Urinary bladder (tissue), 3 donors: ENCODE measurements at regions not wholly inside any gene's neighbourhood (a gene's known extent, or its start where the extent isn't known, plus 50 kb on each side); places are given as distances from the start of the nearest gene placed in this dataset.

Source experiments
- DNase-seq: peaks from one replicate; pipeline ENCODE4 v3.0.0-alpha.2; 2015; ENCODE audit errors: extremely low spot score
- H3K27ac ChIP-seq: one replicate; pipeline ENCODE4 v1.5.1; 2013; ENCODE audit warnings: low read depth, mild to moderate bottlenecking, moderate library complexity
- H3K36me3 ChIP-seq: one replicate; pipeline ENCODE4 v1.6.1; 2013; ENCODE audit warnings: mild to moderate bottlenecking, moderate library complexity; ENCODE audit not compliant: insufficient read depth
- H3K4me1 ChIP-seq: one replicate; pipeline ENCODE4 v1.6.1; 2013; ENCODE audit warnings: mild to moderate bottlenecking, moderate library complexity; ENCODE audit not compliant: insufficient read depth
- H3K4me3 ChIP-seq: one replicate; pipeline ENCODE4 v1.5.1; 2013; ENCODE audit warnings: low read depth, low read length
- WGBS: extraction: QIAGEN DNeasy Blood & Tissue Kit; methylation state at CpG from one replicate; pipeline ENCODE4 v1.1.7; 2013; 5-methylcytosine and 5-hydroxymethylcytosine counted together
- donor health status: healthy with polysubstance abuse.
- donor health status: healthy.

- Histone ChIP-seq H3K4me1 (no peaks in the 10 kb centered on the region), H3K36me3 (no peaks in the 10 kb centered on the region), H3K27ac (no peak overlapping the region), H3K4me3 (no peak overlapping the region)
- WGBS = 64% methylated on average over 4 of the region's 4 CpGs
- no peak for DNase-seq
These were observed 356.0 kb downstream of the ADAM29 start for GRCh38 chr4:175273995-175274753.

DNA sequence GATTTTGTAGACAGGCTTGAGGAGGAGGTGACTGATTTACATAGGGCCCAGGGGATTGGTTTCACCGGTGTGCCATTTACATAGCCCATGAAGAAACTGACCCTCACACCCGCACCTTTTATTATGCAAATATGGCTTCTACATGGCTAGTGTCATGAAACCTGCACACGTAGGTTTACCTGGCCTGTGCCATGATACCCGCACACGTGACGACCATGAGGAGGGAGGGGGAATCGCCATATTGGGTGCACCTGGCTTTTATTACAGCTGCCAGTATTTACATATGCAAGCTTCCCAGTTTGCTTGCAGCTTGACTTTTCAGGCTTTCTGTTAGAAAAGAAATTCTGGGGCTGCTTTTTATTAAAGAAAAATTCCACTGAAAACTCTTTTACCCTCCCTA is 359.7 kb downstream of the ADAM29 start:
- Histone ChIP-seq H3K4me3 (no peak overlapping the region), H3K27ac (no peak overlapping the region), H3K4me1 (no peaks in the 10 kb centered on the region), H3K36me3 (no peaks in the 10 kb centered on the region)
- WGBS = 70% methylated on average over 7 of the region's 7 CpGs
- DNase-seq = no peak

- no peak overlapping the region for H3K4me3 ChIP-seq
- DNase-seq = no peak
- no peak overlapping the region for H3K27ac ChIP-seq
- 82% methylated on average over 2 of the region's 2 CpGs for WGBS
- H3K4me1 ChIP-seq = no peaks in the 10 kb centered on the region
- no peaks in the 10 kb centered on the region for H3K36me3 ChIP-seq
These were observed 362.0 kb downstream of the ADAM29 start for GRCh38 chr4:175280153-175280552.

DNA sequence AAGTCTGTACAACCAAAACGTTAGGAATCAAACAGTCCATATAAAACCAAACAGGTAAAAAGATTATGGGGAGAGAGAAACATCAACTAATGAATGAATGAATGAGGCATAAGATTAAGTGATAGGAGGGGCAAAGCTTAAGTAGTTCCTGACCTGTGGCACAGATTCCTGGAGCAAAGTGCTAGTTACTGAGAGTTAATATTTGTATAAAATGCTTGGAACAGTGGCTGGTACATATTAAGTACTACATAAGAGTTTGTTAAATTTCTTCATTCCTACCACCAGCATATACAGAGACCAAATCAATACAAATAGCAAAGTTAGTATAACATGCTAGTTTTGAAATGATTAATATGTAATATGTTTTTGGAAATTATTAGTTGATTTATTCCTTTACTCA is 363.7 kb downstream of the ADAM29 start:
- no peaks in the 10 kb centered on the region for H3K4me1 ChIP-seq
- H3K27ac ChIP-seq = no peak overlapping the region
- 45% methylated on average over 1 of the region's 1 CpG for WGBS
- DNase-seq = no peak
- no peak overlapping the region for H3K4me3 ChIP-seq
- no peaks in the 10 kb centered on the region for H3K36me3 ChIP-seq

- WGBS = 94% methylated on average over 9 of the region's 9 CpGs
- Histone ChIP-seq H3K4me1 (no peaks in the 10 kb centered on the region), H3K36me3 (no peaks in the 10 kb centered on the region), H3K4me3 (no peak overlapping the region), H3K27ac (no peak overlapping the region)
- no peak for DNase-seq
These were observed 364.2 kb downstream of the ADAM29 start for GRCh38 chr4:175282407-175282806.

DNA sequence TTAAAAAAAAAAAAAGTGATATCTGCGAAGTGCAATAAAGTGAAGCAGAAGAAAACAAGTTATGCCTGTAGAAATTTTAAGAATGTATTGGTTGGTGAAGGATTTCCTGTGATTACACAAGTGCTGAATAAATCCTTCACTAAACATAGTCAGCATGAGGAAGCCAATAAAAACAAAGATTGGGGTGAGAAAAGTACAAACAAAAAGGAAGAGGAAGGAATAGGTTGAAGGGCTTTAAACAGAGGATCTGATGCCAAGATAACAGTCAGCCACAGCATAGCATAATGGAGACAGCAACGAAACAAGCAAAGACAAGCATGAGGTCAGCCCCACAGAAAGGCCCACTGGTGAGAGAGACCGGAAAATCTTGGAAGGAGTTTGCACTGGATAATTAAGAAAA is 372.2 kb downstream of the ADAM29 start:
- no peak overlapping the region for H3K27ac ChIP-seq
- no peak overlapping the region for H3K4me3 ChIP-seq
- DNase-seq = no peak
- no peaks in the 10 kb centered on the region for H3K36me3 ChIP-seq
- no peaks in the 10 kb centered on the region for H3K4me1 ChIP-seq
- 54% methylated on average over 3 of the region's 3 CpGs for WGBS

- Histone ChIP-seq H3K4me3 (no peak overlapping the region), H3K4me1 (no peaks in the 10 kb centered on the region), H3K27ac (no peak overlapping the region), H3K36me3 (no peaks in the 10 kb centered on the region)
- 71% methylated on average over 2 of the region's 2 CpGs for WGBS
- no peak for DNase-seq
These were observed 379.9 kb downstream of the ADAM29 start for GRCh38 chr4:175297965-175298565.

GRCh38 chr4:175306436-175306835 is 388.3 kb downstream of the ADAM29 start:
- no peak overlapping the region for H3K27ac ChIP-seq
- no peaks in the 10 kb centered on the region for H3K4me1 ChIP-seq
- no peak overlapping the region for H3K4me3 ChIP-seq
- H3K36me3 ChIP-seq = no peaks in the 10 kb centered on the region
- no peak for DNase-seq

DNA sequence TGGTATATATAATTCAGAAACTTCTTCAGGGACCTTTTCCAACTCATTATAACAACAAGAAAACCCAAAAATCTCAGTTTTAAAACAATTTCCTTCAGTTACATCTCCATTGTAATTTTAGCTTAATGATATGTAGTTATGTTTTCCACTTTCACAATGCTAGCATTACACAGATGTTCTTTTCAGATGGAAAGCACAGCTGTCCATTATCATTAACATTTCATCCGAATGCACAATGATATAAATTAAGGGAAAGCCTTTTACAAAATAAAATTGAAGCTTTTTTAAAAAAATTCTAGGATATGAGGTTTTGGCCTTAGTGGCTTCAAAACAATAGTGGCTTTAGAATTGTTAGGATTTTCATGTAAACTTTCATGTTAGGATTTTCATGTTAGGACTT is 389.2 kb downstream of the ADAM29 start:
- no peaks in the 10 kb centered on the region for H3K36me3 ChIP-seq
- no peak for DNase-seq
- no peak overlapping the region for H3K4me3 ChIP-seq
- WGBS = 69% methylated on average over 1 of the region's 1 CpG
- no peaks in the 10 kb centered on the region for H3K4me1 ChIP-seq
- no peak overlapping the region for H3K27ac ChIP-seq

DNA sequence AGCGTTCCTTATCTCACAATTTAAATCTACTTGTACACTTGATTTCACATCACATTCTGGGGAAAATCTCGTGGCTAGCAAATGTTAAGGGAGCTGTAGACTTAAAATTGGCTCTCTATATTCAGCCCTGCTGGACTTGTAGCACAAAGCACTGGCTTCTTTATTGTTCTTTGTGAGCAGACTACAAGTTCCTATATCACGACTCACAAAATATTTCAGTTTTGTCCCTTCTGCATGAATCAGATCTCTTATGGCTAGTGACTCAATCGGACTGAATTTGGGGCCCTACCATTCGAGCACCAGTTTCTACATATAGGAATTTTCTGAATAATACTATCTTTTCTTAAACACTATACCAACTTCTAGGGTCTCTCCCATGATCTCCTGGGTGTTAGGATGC is 390.1 kb downstream of the ADAM29 start:
- DNase-seq = no peak
- Histone ChIP-seq H3K36me3 (no peaks in the 10 kb centered on the region), H3K4me1 (no peaks in the 10 kb centered on the region), H3K4me3 (no peak overlapping the region), H3K27ac (no peak overlapping the region)
- 71% methylated on average over 5 of the region's 5 CpGs for WGBS

DNA sequence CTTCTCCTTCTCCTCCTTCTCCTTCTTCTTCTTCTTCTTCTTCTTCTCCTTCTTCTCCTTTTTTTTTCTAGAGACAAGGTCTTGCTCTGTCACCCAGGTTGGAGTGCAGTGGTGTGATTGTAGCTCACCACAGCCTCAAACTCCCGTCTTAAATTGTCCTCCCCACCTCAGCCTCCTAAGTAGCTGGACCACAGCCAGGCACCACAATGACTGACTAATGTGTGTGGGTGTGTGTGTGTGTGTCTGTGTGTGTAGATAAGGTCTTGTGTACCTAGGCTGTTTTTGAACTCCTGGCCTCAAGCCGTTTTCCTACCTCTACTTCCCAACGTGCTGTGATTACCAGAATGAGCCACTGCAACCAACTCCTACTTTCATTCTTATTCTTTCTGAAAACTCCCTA is 390.9 kb downstream of the ADAM29 start:
- no peak for DNase-seq
- WGBS = 84% methylated on average over 3 of the region's 3 CpGs
- no peaks in the 10 kb centered on the region for H3K36me3 ChIP-seq
- H3K4me3 ChIP-seq = no peak overlapping the region
- H3K4me1 ChIP-seq = no peaks in the 10 kb centered on the region
- no peak overlapping the region for H3K27ac ChIP-seq

GRCh38 chr4:175325230-175325629 is 407.1 kb downstream of the ADAM29 start:
- DNase-seq = no peak

GRCh38 chr4:175326796-175327195 is 408.6 kb downstream of the ADAM29 start:
- Histone ChIP-seq H3K4me1 (no peaks in the 10 kb centered on the region), H3K36me3 (no peaks in the 10 kb centered on the region), H3K27ac (no peak overlapping the region), H3K4me3 (no peak overlapping the region)
- 57% methylated on average over 3 of the region's 3 CpGs for WGBS
- DNase-seq = no peak

More at GRCh38 chr4:175325230-175325629, 407.1 kb downstream of the ADAM29 start:
- Histone ChIP-seq H3K36me3 (no peaks in the 10 kb centered on the region), H3K27ac (no peak overlapping the region), H3K4me3 (no peak overlapping the region), H3K4me1 (no peaks in the 10 kb centered on the region)
- 69% methylated on average over 5 of the region's 5 CpGs for WGBS

DNA sequence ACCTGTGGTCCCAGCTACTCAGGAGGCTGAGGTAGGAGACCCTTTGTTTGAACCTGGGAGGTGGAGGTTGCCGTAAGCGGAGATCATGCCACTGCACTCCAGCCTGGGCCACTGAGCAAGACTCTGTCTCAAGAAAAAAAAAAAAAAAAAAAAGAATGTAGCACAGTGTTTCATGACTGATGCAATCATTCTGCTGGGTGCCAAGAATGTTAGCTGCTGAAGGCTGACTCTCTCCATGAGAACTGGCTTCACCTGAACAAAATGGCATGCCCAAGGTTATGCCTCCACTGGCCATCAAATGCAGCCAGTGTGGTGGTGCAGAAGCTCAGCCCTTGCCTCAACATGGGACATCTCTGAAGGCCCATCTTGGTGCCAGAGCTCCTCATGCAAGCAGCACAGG is 412.1 kb downstream of the ADAM29 start:
- H3K36me3 ChIP-seq = no peaks in the 10 kb centered on the region
- DNase-seq = no peak
- no peaks in the 10 kb centered on the region for H3K4me1 ChIP-seq
- no peak overlapping the region for H3K27ac ChIP-seq
- H3K4me3 ChIP-seq = no peak overlapping the region
- 97% methylated on average over 2 of the region's 2 CpGs for WGBS
